Amygdala (tissue), 56 donors: ENCODE measurements at regions not wholly inside any gene's neighbourhood (a gene's known extent, or its start where the extent isn't known, plus 50 kb on each side); places are given as distances from the start of the nearest gene placed in this dataset.
A peak's percentile ranks its signal among the peaks of the same experiment; 100 is the strongest.

Experiments
- DNase-seq, 56 donors: peaks; one replicate each; lab custom pipeline; 2025; lab: John Stamatoyannopoulos, UW

GRCh38 chr5:158486566-158486965 is 613.1 kb downstream of the EBF1 start:
- no peak for DNase-seq

DNA sequence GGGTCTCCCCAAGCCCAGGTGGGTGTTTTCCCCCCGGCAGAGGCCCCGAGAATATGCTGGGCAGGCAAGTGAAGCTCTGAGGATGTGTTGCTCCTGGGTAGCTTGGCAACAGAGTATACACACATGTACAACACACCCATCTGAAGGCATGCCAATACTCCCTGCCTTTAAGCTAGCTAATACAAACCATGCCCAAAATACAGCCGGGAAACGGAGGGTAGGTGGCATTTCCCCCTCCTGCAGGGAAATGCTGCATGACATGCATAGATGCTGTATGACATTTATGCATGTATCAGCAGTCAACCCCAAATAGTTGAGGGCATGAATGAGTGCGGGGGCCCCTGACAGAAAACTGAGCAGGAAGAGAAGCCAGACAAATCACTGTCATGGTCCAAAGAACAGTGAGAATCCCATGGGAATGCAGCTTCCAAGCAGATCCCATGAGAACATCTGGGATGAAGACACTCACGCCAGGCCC is 614.1 kb downstream of the EBF1 start:
- peak in 1 of 56 donors; percentile 1 for DNase-seq

GRCh38 chr5:158485047-158485446 is 614.7 kb downstream of the EBF1 start:
- peak in 12 of 56 donors; percentile 1 to 15 (median 6) for DNase-seq

DNA sequence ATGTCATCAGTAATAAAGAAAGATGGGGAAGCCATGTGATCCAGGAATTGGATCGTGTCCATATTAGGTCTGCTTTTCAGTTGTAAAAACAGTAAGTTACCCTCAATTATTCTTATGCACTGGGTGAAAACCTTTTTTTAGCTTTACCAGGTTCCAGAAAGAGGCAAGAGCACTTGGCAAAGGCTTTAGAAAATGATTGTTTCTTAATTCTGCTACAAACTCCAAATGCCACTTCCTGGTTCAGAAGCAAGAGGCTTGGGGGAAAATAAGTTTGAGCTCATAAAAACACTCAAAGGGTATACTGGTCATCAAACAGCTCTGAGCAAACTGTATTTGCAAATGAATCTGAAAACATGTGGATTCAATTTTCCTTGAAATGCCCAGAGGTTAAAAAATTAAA is 615.6 kb downstream of the EBF1 start:
- DNase-seq = no peak

DNA sequence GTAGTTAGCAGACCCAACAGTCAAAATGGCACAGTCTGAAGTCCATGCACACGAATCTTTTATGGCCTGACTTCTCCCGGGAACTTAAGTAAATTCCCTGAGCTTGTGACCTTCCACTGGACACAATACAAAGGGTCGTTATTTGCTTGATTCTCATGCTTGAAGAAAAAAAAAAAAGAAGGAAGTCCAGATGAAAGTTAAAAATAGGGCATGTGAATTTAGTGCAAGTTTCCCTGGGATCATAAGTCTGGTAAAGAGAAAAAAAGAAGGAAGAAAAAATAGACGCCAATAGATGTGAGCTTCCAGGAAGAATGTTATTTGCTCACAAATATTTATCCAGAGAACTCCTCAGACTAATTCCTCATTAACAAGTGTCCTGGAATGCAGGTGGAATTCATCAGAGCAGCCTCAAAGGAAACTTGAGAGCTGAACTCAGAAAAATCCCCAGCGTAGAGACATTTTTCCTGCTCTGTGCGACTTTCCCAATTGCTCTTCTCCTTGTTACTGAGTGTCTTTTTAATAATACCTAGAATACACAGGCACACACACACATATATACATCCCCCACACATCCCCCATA is 616.3 kb downstream of the EBF1 start:
- no peak for DNase-seq

DNA sequence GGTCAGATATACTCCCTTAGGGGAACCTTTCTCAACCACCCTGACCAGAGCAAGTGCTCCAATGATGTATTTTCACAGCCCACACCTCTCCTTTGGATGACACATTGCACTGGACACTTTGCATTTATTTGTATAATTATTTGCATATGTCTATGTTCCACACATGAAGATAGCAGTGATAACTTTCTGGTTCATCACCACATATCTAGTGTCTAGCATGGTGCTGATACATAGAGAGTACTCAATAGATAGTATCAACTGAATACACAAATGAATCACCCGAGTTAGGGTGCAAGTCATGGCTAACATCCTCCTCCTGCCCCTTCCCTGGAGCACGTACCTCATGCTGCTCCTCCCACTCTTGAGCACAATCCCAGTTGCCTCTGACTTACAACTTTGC is 617.6 kb downstream of the EBF1 start:
- DNase-seq = no peak

GRCh38 chr5:158478139-158478538 is 619.2 kb upstream of the CLINT1 start:
- no peak for DNase-seq

GRCh38 chr5:158477214-158477613 is 618.3 kb upstream of the CLINT1 start:
- no peak for DNase-seq

DNA sequence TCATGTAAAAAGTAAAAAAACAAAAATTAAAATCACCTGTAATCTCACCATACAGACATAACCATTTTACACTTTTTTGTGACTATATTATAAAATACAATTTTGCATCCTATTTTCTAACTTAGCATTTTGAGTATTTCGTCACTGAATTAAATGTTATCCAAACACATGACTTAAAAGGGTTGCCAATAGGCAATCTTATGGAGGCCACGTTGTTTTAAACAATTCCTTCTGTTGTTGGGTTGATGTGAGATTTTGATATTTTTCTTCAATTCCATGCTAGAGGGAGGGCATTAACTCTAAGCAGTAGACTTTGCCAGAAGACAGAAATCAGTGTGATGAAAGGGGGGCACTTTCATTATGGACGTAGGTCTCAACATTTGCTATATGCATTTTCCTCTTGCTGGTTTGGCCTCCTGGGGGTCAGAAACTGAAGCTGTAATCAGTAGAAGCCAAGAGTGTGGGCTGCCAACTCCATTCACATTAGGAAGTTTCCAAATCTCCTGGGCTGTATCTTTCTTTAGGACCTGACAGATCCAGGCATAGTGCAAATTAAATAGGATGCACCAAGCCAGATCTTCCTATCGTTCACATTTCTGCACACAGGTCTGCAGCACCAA is 614.2 kb upstream of the CLINT1 start:
- no peak for DNase-seq

GRCh38 chr5:158471535-158471924 is 612.6 kb upstream of the CLINT1 start:
- no peak for DNase-seq

DNA sequence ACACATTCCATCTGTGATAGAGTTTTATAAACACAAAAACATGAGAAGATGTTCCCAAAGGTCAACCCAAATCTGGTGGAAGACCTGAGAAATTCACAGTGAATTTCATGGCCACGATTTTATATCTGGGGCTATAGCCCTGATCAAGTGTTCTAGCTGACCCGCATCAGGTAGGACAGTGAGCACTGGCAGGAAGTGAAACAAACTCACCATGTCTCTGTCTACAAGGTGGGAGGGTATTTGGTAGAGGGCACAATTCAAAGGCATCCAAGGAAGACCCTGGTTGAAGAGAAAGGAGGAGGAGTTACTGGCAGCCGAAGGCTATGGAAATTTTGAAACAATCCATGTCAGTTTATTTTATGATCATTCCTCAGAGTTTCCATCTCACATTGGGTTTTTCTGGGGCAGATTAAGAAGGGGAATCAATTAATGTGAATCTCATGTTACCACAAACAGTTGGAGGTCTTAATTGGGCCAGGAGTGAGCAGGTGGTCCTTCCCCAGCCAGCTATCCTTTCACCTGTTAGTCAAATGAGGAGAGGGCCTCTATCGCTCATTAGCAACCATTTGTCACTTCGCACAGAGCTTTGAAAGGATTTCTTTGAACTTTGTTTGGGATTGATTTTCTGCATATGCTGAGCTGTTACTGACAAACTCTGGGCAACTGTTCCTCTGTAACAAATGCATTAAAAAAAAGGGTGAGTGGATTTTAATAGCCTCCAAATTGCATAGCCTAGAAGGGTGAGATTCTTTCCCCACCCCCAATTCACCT is 612.0 kb upstream of the CLINT1 start:
- DNase-seq = no peak

- no peak for DNase-seq
Measured at GRCh38 chr5:158468444-158468843, 609.5 kb upstream of the CLINT1 start.

DNA sequence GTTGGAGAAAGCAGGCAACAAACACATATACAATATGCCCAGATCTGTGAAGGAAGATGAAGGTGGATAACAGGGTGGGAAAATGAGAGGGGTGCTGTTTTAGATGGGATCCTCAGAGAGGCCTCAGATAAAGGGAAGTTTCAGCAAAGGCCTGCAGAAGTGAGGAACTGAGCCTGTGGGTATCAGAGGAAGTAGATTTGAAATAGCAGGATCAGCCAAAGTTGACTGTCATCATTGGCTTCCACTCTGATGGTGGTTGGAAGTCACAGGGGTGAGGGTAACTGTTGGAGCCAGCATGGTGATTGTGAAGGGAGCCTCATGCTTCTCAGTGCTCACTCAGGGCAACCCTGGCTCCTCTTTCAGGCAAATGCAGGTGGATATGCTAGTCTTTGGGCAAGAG is 607.2 kb upstream of the CLINT1 start:
- DNase-seq = peak in 1 of 56 donors; percentile 1

DNA sequence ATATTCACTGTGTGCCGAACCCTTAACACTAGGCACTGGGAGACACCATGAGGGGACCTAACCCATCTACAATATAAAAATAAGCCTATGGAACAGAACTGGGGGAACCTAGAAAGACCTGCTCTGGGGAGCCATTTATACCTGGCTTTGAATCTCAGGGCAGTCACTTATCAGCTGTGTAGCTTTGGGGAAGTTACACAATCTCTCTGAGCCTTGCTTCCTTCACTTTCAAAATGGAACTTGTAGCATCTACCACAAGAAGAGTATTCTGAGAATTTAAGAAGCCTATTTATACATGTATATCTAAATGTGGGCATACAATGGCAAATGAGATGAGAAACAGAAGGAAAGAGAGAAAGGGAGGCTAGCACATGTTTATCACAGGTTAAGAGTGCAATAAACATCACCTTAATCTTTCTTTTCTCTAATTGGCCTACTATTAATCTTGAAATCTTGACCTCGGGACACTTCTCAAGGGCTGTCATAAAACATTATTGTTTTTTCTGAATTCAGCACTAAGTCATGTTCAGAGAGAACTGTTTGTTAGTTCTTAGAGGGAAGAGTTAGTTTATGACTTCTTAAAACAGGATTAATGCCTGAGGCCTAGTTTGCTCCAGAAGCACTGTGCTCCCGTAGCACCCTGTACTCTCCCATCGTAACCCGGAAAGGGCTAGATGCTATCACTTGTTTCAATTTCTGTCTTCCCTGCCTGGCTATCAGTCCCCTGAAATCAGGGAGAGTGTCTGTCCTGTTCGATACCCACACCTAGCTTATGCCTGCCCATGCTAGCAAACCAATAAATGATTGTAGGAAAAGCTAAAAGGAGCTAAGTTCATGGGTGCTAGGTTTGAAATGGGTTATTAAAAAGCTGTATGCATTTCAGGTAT is 606.4 kb upstream of the CLINT1 start:
- no peak for DNase-seq

DNA sequence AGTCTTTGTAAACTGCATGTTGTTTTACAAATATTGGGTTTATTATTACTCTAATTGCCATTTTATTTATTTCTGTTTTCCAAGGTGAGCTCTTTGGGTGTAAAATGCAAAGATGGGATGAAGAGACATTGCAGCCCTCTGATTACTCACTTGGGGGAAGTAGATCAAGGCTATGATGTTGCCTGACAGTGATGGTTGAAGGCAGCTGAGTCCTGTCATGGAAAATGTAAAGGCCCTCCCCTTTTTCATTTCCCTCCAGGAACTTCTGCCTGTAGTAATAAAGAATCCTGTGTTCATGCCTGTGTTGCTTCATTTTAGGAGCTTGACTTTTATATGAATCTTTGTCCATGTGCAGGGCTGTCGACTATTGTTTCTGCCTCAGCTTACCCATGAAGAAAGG is 605.4 kb upstream of the CLINT1 start:
- DNase-seq = no peak

GRCh38 chr5:158463938-158464337 is 605.0 kb upstream of the CLINT1 start:
- no peak for DNase-seq

DNA sequence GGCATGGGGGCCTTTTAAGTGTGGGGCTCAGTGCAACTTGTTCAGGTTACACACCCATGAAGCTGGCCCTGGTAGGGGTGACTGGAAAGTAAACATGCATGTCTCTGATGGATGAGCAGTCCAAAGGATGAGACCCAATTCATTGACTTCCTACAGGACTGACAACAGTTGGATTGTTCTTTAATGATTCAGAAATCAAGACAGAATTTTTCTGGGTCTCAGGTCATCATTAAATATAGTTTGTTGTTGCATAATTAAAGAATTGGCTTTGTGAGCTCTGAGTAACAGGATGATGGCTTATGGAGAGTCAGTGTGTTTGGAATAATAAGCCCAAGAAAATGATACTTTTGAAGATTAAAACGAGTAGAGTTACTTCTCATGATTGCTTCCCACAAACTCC is 604.2 kb upstream of the CLINT1 start:
- no peak for DNase-seq

- no peak for DNase-seq
Measured at GRCh38 chr5:158462349-158463114, 603.6 kb upstream of the CLINT1 start.

DNA sequence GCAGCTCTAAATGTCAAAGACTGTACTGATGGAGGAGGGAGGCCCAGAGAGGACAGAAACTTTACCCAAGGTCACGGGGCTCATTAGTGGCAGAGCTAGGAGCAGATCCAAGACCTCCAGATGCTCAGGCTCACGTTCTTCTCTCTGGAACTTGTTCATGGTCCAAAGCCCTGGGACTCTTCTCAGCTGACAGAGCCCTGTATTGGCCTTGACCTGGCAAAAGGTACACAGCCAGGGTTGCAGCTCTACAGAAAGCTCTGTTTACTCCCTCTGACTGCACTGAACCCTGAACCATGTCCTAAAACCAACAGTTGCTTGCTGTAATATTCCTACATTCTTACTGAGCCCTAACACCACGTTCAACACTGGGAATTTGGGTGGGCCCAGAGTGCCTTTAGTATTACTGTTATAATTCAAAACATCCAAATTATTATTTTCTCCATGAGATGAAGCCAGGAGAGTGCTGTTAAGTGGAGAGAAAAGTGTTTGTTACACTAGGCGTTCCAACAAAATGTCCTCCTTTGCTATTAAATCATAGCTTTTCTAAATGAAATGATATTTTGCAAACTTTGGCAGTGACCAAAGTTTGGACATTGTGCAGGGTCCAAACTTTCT is 602.4 kb upstream of the CLINT1 start:
- no peak for DNase-seq

DNA sequence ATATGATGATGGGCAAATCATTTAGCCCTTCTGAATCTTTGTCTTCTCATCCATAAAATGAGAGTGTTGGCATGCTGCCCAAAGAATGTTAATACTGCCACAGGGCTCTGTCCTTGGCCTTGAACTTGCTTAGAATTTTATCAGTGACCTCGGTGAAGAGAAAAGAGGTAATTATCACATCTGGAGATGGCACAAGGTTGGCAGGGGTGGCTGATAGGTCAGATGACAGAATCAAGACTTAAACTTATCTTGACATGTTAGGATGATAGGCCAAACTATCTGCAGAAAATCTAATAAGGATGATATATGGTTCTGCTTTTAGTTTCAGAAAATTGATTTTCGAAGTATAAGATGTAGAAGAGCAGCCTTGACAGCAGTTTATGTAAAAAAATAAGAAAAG is 599.1 kb upstream of the CLINT1 start:
- DNase-seq = no peak
